IMR-90 (cell line): ENCODE measurements at regions not wholly inside any gene's neighbourhood (a gene's known extent, or its start where the extent isn't known, plus 50 kb on each side); places are given as distances from the start of the nearest gene placed in this dataset.

Experiments used
- ATAC-seq: fragments of 200-7000 bp; cut with Tn5 transposase; 2 replicates; pipeline ENCODE4 v1.9.1; 2020; ENCODE audit warnings: low read depth, mild to moderate bottlenecking, moderate library complexity
- BruUV-seq: library from RNA; stranded (reverse); fragments of 400-500 nt; replicated peaks from 2 replicates; lab custom pipeline; 2021; lab: Mats Ljungman, UMichigan
- CTCF ChIA-PET: fragments of 300-600 bp; formaldehyde crosslinking; extraction: SDS; loops from one replicate; lab custom pipeline; 2021; ENCODE audit warnings: antibody characterized with exemption; lab: Yijun Ruan, JAX
- POLR2A ChIA-PET: fragments of 300-600 bp; sonication (Branson Sonifier 250); formaldehyde crosslinking; loops from one replicate; lab custom pipeline; 2022; ENCODE audit warnings: antibody characterized with exemption; ENCODE audit not compliant: unreplicated experiment; lab: Charles Lee
- DNase-seq: peaks from one replicate; pipeline ENCODE4 v3.0.0; 2013
- H2AFZ ChIP-seq: replicated peaks from 2 replicates; pipeline ENCODE3; 2013; ENCODE audit warnings: low read length, mild to moderate bottlenecking; ENCODE audit not compliant: poor library complexity
- H2AK5ac ChIP-seq: 2 replicates; pipeline ENCODE4 v1.6.1; 2013; ENCODE audit warnings: low read depth, low read length, inconsistent platforms
- H2AK9ac ChIP-seq: replicated peaks from 2 replicates; pipeline ENCODE3; 2013; ENCODE audit warnings: mild to moderate bottlenecking, low read depth, low read length, moderate library complexity; ENCODE audit not compliant: poor library complexity
- H2BK120ac ChIP-seq: 2 replicates; pipeline ENCODE4 v1.6.1; 2013; ENCODE audit warnings: low read depth, low read length, inconsistent platforms
- H2BK15ac ChIP-seq: 3 replicates; pipeline ENCODE4 v1.6.1; 2013; ENCODE audit warnings: low read depth, low read length, inconsistent platforms
- H2BK20ac ChIP-seq: 2 replicates; pipeline ENCODE4 v1.6.1; 2013; ENCODE audit warnings: low read depth, mild to moderate bottlenecking, inconsistent platforms, low read length, moderate library complexity
- H2BK5ac ChIP-seq: 2 replicates; pipeline ENCODE4 v1.6.1; 2013; ENCODE audit warnings: mild to moderate bottlenecking, low read depth, low read length, inconsistent platforms; ENCODE audit not compliant: poor library complexity, severe bottlenecking
- H3K14ac ChIP-seq: replicated peaks from 2 replicates; pipeline ENCODE4 v1.6.1; 2013; ENCODE audit warnings: low read depth, low read length, inconsistent platforms
- H3K18ac ChIP-seq: 2 replicates; pipeline ENCODE4 v1.6.1; 2013; ENCODE audit warnings: low read depth, low read length, control low read depth
- H3K23ac ChIP-seq: 2 replicates; pipeline ENCODE4 v1.6.1; 2013; ENCODE audit warnings: low read depth, low read length, inconsistent platforms
- H3K27ac ChIP-seq: 2 replicates; pipeline ENCODE4 v1.5.1; 2013; ENCODE audit warnings: mild to moderate bottlenecking, control low read depth, low read length; ENCODE audit not compliant: insufficient read depth
- H3K27me3 ChIP-seq: 2 replicates; pipeline ENCODE4 v1.6.1; 2013; ENCODE audit warnings: low read length; ENCODE audit not compliant: control insufficient read depth, insufficient read depth
- H3K36me3 ChIP-seq: 2 replicates; pipeline ENCODE4 v1.6.1; 2013; ENCODE audit warnings: low read length, mixed read lengths; ENCODE audit not compliant: control insufficient read depth, insufficient read depth
- H3K4ac ChIP-seq: 2 replicates; pipeline ENCODE4 v1.6.1; 2013; ENCODE audit warnings: low read depth, low read length, inconsistent platforms
- H3K4me1 ChIP-seq: 2 replicates; pipeline ENCODE4 v1.6.1; 2013; ENCODE audit warnings: low read length, mixed read lengths; ENCODE audit not compliant: control insufficient read depth, insufficient read depth
- H3K4me2 ChIP-seq: 2 replicates; pipeline ENCODE4 v1.6.1; 2013; ENCODE audit warnings: low read depth, mild to moderate bottlenecking, control low read depth, low read length, moderate library complexity
- H3K4me3 ChIP-seq: 2 replicates; pipeline ENCODE4 v1.5.1; 2013; ENCODE audit warnings: low read depth, mild to moderate bottlenecking, control low read depth, low read length, moderate library complexity; ENCODE audit not compliant: insufficient read depth
- H3K56ac ChIP-seq: 2 replicates; pipeline ENCODE4 v1.6.1; 2013; ENCODE audit warnings: low read length, inconsistent platforms; ENCODE audit not compliant: insufficient read depth; ENCODE audit errors: extremely low read depth
- H3K79me1 ChIP-seq, 2 experiments: 2 replicates each; pipeline ENCODE4 v1.6.1; 2013; ENCODE audit warnings: low read length in 2 of 2, inconsistent platforms in 1 of 2, low read depth in 1 of 2
- H3K9ac ChIP-seq: 2 replicates; pipeline ENCODE4 v1.6.1; 2013; ENCODE audit warnings: low read depth, low read length, control low read depth
- H3K9me1 ChIP-seq: 2 replicates; pipeline ENCODE4 v1.6.1; 2013; ENCODE audit warnings: low read length, inconsistent platforms; ENCODE audit not compliant: insufficient read depth
- H3K9me3 ChIP-seq: 2 replicates; pipeline ENCODE4 v1.6.1; 2013; ENCODE audit warnings: low read length; ENCODE audit not compliant: control insufficient read depth, insufficient read depth
- H4K20me1 ChIP-seq: 2 replicates; pipeline ENCODE4 v1.6.1; 2013; ENCODE audit warnings: low read length, inconsistent platforms; ENCODE audit not compliant: insufficient read depth
- H4K5ac ChIP-seq: 2 replicates; pipeline ENCODE4 v1.6.1; 2013; ENCODE audit warnings: mild to moderate bottlenecking, low read depth, low read length, control low read depth
- H4K8ac ChIP-seq, 2 experiments: 2 replicates each; pipeline ENCODE4 v1.6.1; 2013; ENCODE audit warnings: low read depth in 2 of 2, low read length in 2 of 2, control low read depth in 1 of 2, inconsistent platforms in 1 of 2
- H4K91ac ChIP-seq: 2 replicates; pipeline ENCODE4 v1.6.1; 2013; ENCODE audit warnings: low read depth, low read length, inconsistent platforms; ENCODE audit not compliant: insufficient read depth
- CHD1 ChIP-seq: IDR thresholded peaks from 2 replicates; pipeline ENCODE4 v1.6.1; 2012; ENCODE audit warnings: low read depth, low read length, improper control_type of control experiment
- FOS ChIP-seq: fragments of 150-350 bp; IDR thresholded peaks from 2 replicates; pipeline ENCODE4 v1.6.1; 2016; ENCODE audit warnings: low read depth, low read length
- MAZ ChIP-seq: IDR thresholded peaks from 2 replicates; pipeline ENCODE4 v1.6.1; 2012; ENCODE audit warnings: low read depth, mild to moderate bottlenecking, low read length, improper control_type of control experiment, moderate library complexity, borderline replicate concordance
- MXI1 ChIP-seq: IDR thresholded peaks from 2 replicates; pipeline ENCODE4 v1.6.1; 2012; ENCODE audit warnings: low read depth, mild to moderate bottlenecking, low read length, moderate library complexity, borderline replicate concordance
- NFE2L2 ChIP-seq: fragments of 150-350 bp; IDR thresholded peaks from 2 replicates; pipeline ENCODE4 v1.6.1; 2016; ENCODE audit warnings: low read depth, mild to moderate bottlenecking, low read length
- RAD21 ChIP-seq: IDR thresholded peaks from 2 replicates; pipeline ENCODE4 v1.6.1; 2012; ENCODE audit warnings: low read length, improper control_type of control experiment
- RCOR1 ChIP-seq: IDR thresholded peaks from 2 replicates; pipeline ENCODE4 v1.6.1; 2012; ENCODE audit warnings: mild to moderate bottlenecking, low read length, improper control_type of control experiment; ENCODE audit not compliant: insufficient replicate concordance
- RFX5 ChIP-seq: IDR thresholded peaks from 2 replicates; pipeline ENCODE4 v1.8.0; 2012; ENCODE audit warnings: low read depth, mild to moderate bottlenecking, low read length, moderate library complexity
- SMC3 ChIP-seq: fragments of 150-350 bp; IDR thresholded peaks from 2 replicates; pipeline ENCODE4 v1.6.1; 2016; ENCODE audit warnings: low read depth, mild to moderate bottlenecking, antibody characterized with exemption, low read length, moderate library complexity
- WGBS, 2 experiments: methylation state at CpG; one replicate each; pipeline versions ENCODE4 v1.1.5 to v1.1.7; 2013; ENCODE audit warnings: missing lambda C conversion rate in 2 of 2; ENCODE audit not compliant: insufficient read length in 1 of 2; ENCODE audit errors: extremely low coverage in 2 of 2; 5-methylcytosine and 5-hydroxymethylcytosine counted together
- dilution Hi-C: fragments of 300-500 bp; cut with HindIII; formaldehyde crosslinking; loops from one replicate; pipeline ENCODE4 v1.14.3; 2018; ENCODE audit warnings: low sequenced_read_pairs; ENCODE audit not compliant: unreplicated experiment
- in situ Hi-C: fragments of 300-500 bp; cut with MboI; formaldehyde crosslinking; loops from 3 replicates; pipeline ENCODE4 v1.14.3; 2019; ENCODE audit warnings: low sequenced_read_pairs, inconsistent platforms, mixed read lengths
- intact Hi-C: fragments of 100-400 bp; cut with micrococcal nuclease; formaldehyde crosslinking; loops from 2 replicates; pipeline ENCODE4 v1.10.0; 2022
- TF ChIP-seq, protein P1 (sequence below): conservative IDR thresholded peaks from 2 replicates; pipeline ENCODE4 v1.5.1; 2012; ENCODE audit warnings: mild to moderate bottlenecking, low read depth, low read length, improper control_type of control experiment

DNA sequence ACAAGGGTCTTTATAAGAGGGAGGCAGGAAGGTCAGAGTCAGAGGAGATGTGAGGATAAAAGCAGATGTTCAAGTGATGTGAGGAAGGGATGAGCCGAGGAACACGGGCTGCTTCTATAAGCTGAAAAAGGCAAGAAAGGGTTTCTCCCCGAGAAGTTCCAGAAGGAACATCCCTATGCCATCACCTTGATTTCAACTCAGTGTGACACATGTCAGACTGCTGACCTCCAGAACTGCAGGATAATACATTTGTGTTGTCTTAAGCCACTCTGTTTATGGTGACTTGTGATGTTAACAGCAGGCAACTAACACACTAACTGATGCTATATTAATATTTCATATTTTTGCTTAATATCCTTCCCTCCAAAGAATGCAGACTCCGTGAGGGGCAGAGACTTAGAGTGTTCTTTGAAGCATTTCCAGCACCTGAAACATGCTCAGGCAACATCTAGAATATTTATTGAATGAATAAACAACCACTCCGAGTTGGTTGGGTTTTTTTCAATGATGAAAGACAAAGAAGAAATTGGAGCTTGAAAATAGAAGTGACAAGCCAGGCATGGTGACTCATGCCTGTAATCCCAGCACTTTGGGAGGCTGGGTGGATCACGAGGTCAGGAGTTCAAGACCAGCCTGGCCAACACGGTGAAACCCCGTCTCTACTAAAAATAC is 77.6 kb upstream of the ADRA1B start:
- Histone ChIP-seq H2BK5ac (no peak overlapping the region), H3K79me1 (no peaks in the 10 kb centered on the region), H2BK120ac (no peak overlapping the region), H3K4ac (no peak overlapping the region), H2AK5ac (no peak overlapping the region), H2BK20ac (no peak overlapping the region), H4K8ac (no peak overlapping the region), H3K27me3 (peaks cover 8% of the 10 kb centered on the region), H3K27ac (no peak overlapping the region), H3K18ac (no peak overlapping the region), H4K5ac (no peak overlapping the region), H3K9me1 (no peaks in the 10 kb centered on the region), H3K23ac (no peak overlapping the region), H3K36me3 (no peaks in the 10 kb centered on the region), H3K56ac (no peak overlapping the region), H4K20me1 (no peaks in the 10 kb centered on the region), H3K9me3 (no peaks in the 10 kb centered on the region), H4K91ac (no peak overlapping the region), H3K9ac (no peak overlapping the region), H3K4me1 (no peaks in the 10 kb centered on the region), H2BK15ac (no peak overlapping the region), H3K4me2 (no peak overlapping the region), H3K4me3 (no peak overlapping the region), H2AFZ (no peak overlapping the region), H3K14ac (no peak overlapping the region), H2AK9ac (no peak overlapping the region)
- no peak for ATAC-seq
- POLR2A ChIA-PET = no interaction called here
- WGBS, 2 experiments = 100% methylated on average over 1 of the region's 8 CpGs; no CpG with 5 or more reads in 1 of the 2 experiments
- DNase-seq = no peak
- intact Hi-C loops (no loop called here), in situ Hi-C loops (no loop called here), dilution Hi-C loops (no loop called here)
- CTCF ChIA-PET = no interaction called here
- BruUV-seq = no TSS peak
- no peak for TF ChIP-seq MAZ
- no peak for TF ChIP-seq FOS
- no peak for TF ChIP-seq SMC3
- TF ChIP-seq, protein P1, sequence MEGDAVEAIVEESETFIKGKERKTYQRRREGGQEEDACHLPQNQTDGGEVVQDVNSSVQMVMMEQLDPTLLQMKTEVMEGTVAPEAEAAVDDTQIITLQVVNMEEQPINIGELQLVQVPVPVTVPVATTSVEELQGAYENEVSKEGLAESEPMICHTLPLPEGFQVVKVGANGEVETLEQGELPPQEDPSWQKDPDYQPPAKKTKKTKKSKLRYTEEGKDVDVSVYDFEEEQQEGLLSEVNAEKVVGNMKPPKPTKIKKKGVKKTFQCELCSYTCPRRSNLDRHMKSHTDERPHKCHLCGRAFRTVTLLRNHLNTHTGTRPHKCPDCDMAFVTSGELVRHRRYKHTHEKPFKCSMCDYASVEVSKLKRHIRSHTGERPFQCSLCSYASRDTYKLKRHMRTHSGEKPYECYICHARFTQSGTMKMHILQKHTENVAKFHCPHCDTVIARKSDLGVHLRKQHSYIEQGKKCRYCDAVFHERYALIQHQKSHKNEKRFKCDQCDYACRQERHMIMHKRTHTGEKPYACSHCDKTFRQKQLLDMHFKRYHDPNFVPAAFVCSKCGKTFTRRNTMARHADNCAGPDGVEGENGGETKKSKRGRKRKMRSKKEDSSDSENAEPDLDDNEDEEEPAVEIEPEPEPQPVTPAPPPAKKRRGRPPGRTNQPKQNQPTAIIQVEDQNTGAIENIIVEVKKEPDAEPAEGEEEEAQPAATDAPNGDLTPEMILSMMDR = no peak
- TF ChIP-seq RAD21 = no peak
- TF ChIP-seq RCOR1 = no peak
- TF ChIP-seq CHD1 = no peak
- TF ChIP-seq MXI1 = no peak
- TF ChIP-seq NFE2L2 = no peak
- TF ChIP-seq RFX5 = no peak
